ENCODE measurements at regions not wholly inside any gene's neighbourhood (a gene's known extent, or its start where the extent isn't known, plus 50 kb on each side); places are given as distances from the start of the nearest gene placed in this dataset.

DNA sequence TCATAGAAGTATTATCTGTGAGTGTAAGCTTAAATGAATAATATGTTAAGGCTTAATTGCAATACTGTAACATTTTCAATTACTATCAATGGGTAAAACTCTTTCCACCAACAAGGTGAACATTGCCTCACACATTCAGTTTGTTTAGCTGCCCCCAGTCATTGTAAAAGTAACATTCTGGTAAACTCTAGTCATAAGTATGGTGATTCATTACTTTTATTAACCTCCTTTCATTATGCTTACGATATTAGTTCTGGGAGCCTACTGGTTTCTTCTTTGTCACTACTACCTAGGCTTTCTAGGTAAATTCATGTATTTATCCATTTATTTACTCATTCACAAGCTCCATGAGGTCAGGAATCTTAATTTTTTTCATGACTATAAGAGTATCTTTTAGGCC lies 412.8 kb upstream of the SLIT2 start:
- no peak for DNase-seq

DNA sequence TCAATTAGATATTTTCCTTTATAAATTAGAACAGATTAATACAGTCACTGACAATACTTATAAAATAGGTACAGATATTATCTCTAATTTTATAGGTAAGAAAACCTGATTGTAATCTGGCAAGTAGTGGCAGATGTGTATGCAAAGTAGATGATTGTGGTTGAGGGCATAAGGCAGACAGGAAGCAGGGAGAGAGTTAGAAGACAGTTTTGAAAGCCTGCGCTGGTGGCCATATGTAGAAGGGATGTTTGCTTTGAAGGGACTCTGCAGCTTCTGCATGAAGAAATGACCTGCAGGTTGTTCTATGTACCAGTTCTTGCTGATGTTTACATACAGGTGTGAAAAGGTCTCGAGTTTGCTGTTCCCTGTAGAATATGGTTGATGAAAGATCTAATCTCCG lies 416.3 kb upstream of the SLIT2 start:
- TF ChIP-seq, protein P1, sequence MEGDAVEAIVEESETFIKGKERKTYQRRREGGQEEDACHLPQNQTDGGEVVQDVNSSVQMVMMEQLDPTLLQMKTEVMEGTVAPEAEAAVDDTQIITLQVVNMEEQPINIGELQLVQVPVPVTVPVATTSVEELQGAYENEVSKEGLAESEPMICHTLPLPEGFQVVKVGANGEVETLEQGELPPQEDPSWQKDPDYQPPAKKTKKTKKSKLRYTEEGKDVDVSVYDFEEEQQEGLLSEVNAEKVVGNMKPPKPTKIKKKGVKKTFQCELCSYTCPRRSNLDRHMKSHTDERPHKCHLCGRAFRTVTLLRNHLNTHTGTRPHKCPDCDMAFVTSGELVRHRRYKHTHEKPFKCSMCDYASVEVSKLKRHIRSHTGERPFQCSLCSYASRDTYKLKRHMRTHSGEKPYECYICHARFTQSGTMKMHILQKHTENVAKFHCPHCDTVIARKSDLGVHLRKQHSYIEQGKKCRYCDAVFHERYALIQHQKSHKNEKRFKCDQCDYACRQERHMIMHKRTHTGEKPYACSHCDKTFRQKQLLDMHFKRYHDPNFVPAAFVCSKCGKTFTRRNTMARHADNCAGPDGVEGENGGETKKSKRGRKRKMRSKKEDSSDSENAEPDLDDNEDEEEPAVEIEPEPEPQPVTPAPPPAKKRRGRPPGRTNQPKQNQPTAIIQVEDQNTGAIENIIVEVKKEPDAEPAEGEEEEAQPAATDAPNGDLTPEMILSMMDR (IDR thresholded peaks at IDR 0.05) = no peak
- Histone ChIP-seq H3K4me1 (no peaks in the 10 kb centered on the region), H3K36me3 (no peaks in the 10 kb centered on the region), H3K27ac (no peak overlapping the region), H3K4me3 (no peak overlapping the region), H3K27me3 (no peaks in the 10 kb centered on the region), H3K9me3 (no peaks in the 10 kb centered on the region), H3K9ac (ENCODE audit: low read depth in 2 of 2, low read length in 2 of 2) (no peak overlapping the region)
- intact Hi-C loops (cut with DNase I) = no loop called here
- no peak for DNase-seq

More for the DNA sequence above, 412.8 kb upstream of the SLIT2 start:
- Histone ChIP-seq H3K27me3 (no peaks in the 10 kb centered on the region), H3K9me3 (no peaks in the 10 kb centered on the region), H3K9ac (ENCODE audit: low read depth in 2 of 2, low read length in 2 of 2) (no peak overlapping the region), H3K27ac (no peak overlapping the region), H3K4me3 (no peak overlapping the region), H3K4me1 (no peaks in the 10 kb centered on the region), H3K36me3 (no peaks in the 10 kb centered on the region)
- TF ChIP-seq, protein P1 (IDR thresholded peaks at IDR 0.05) = no peak
- intact Hi-C loops (cut with DNase I) = no loop called here

DNA sequence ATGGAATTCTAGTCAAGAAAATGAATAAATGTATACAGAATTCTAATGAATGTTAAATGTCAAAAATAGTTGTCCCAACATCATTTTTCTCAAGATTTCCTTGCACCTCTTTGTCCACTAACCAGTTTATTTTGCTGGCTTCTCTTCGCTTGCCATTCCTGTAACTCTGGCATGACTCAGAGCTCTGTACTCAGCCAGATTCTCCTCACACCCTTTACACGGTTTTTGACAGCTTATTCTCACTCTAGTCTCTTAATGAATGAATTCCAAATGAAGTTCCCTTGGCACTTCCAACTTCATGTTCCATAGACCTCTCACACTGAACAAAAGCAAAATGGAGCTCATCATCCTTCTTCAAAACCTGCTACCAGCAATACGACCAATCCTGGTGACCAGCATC lies 419.3 kb upstream of the SLIT2 start:
- Histone ChIP-seq H3K9me3 (no peaks in the 10 kb centered on the region), H3K4me1 (no peaks in the 10 kb centered on the region), H3K27ac (no peak overlapping the region), H3K4me3 (no peak overlapping the region), H3K9ac (ENCODE audit: low read depth in 2 of 2, low read length in 2 of 2) (no peak overlapping the region), H3K27me3 (no peaks in the 10 kb centered on the region), H3K36me3 (no peaks in the 10 kb centered on the region)
- TF ChIP-seq, protein P1 (IDR thresholded peaks at IDR 0.05) = no peak
- intact Hi-C loops (cut with DNase I) = no loop called here
- no peak for DNase-seq

DNA sequence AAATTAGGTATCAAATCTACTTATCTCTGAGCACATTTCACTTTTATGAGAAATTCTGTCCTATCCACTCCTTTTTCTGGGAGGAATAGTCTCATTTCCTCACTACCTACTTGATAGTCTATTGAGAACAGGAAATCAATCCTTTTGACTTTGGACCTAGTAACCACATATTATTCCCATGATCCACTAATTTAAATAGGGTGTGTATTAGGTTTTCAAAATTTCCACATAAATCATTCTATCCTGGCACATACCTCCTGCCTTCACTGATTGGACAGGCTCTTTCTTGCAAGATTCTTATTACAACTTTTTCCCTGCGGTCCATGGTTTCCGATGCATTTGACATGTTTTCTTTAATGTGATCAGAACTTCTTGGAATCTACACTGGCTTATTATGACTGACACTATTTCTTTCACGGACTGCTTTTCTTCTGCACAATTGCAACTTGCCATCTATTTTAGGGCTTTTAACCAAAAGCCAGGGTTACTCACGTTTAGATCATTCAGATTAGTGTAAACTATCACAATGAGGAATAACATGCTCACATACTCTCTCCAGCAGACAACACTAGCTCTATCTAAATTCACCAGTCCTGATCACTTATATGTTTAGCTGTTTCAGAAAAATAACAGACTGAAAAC lies 419.9 kb upstream of the SLIT2 start:
- intact Hi-C loops (cut with DNase I) = no loop called here
- no peaks in the 10 kb centered on the region for H3K9me3 ChIP-seq
- no peaks in the 10 kb centered on the region for H3K4me1 ChIP-seq
- no peaks in the 10 kb centered on the region for H3K36me3 ChIP-seq
- TF ChIP-seq, protein P1 (IDR thresholded peaks at IDR 0.05) = no peak
- H3K27ac ChIP-seq = no peak overlapping the region
- no peaks in the 10 kb centered on the region for H3K27me3 ChIP-seq
- H3K4me3 ChIP-seq = no peak overlapping the region
- no peak for DNase-seq
- H3K9ac ChIP-seq (ENCODE audit: low read depth in 2 of 2, low read length in 2 of 2) = no peak overlapping the region

DNA sequence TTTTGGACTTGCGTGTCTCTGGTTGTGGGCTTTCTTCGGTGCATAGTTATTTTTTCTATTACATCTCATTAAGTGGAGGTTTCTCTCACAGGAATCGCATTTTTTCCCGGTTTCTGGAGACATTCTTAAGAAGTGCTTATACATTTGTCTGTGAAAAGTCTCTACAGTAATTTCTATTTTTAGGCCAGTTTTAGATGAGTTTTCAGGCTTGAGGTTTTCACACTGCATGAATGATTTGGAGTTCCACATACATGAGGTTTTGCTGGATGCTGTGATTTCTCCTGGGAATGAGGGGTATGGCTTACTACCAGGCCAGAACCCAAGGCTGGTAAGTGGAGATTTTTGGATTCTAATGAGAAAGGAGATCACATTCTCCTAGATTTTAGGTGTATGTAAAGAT lies 422.6 kb upstream of the SLIT2 start:
- Histone ChIP-seq H3K27me3 (no peaks in the 10 kb centered on the region), H3K27ac (no peak overlapping the region), H3K9me3 (no peaks in the 10 kb centered on the region), H3K4me1 (no peaks in the 10 kb centered on the region), H3K36me3 (no peaks in the 10 kb centered on the region), H3K9ac (ENCODE audit: low read depth in 2 of 2, low read length in 2 of 2) (no peak overlapping the region), H3K4me3 (no peak overlapping the region)
- no peak for DNase-seq
- TF ChIP-seq, protein P1 (IDR thresholded peaks at IDR 0.05) = no peak
- intact Hi-C loops (cut with DNase I) = no loop called here

Data from colonic mucosa (tissue), 4 donors.